IPS-15b (cell line): ENCODE measurements at regions not wholly inside any gene's neighbourhood (a gene's known extent, or its start where the extent isn't known, plus 50 kb on each side); places are given as distances from the start of the nearest gene placed in this dataset.
"Not testable (repeated sequence)": the region's sequence is repeated elsewhere in the genome, so short reads cannot be mapped to it uniquely, and the experiment has no call there.

ENCODE experiments used
- H3K27me3 ChIP-seq: one replicate; pipeline ENCODE4 v1.6.1; 2013; ENCODE audit warnings: low read length; ENCODE audit not compliant: control insufficient read depth, insufficient read depth
- H3K36me3 ChIP-seq: one replicate; pipeline ENCODE4 v1.6.1; 2013; ENCODE audit warnings: low read length; ENCODE audit not compliant: control insufficient read depth, insufficient read depth
- H3K4me1 ChIP-seq: one replicate; pipeline ENCODE4 v1.6.1; 2013; ENCODE audit warnings: mild to moderate bottlenecking, low read length; ENCODE audit not compliant: control insufficient read depth, insufficient read depth
- H3K4me3 ChIP-seq: one replicate; pipeline ENCODE4 v1.5.1; 2013; ENCODE audit warnings: low read depth, low read length
- H3K9ac ChIP-seq: one replicate; pipeline ENCODE4 v1.6.1; 2013; ENCODE audit warnings: low read depth, mild to moderate bottlenecking, low read length
- H3K9me3 ChIP-seq: one replicate; pipeline ENCODE4 v1.6.1; 2013; ENCODE audit warnings: mild to moderate bottlenecking, low read length; ENCODE audit not compliant: control insufficient read depth, insufficient read depth

DNA sequence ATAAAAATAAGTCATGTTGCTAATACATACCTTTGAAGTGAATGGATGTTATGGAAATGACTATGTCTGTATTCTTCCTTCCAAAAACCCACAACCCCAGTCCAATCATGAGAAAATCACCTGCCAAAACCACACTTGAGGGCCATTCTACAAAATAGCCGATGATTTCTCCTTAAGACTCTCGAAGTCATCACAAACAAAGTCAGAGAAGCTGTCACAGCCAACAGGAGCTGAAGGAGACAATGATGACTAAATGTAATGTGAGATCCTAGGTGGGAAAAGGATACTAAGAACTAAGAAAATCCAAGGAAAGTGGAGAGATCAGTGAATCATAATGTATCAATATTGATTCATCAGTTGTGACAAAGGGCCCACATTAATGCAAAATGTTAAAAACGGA, 432.9 kb upstream of the DYNLRB2 start:
- Histone ChIP-seq H3K27me3 (no peaks in the 10 kb centered on the region), H3K9me3 (no peaks in the 10 kb centered on the region)

DNA sequence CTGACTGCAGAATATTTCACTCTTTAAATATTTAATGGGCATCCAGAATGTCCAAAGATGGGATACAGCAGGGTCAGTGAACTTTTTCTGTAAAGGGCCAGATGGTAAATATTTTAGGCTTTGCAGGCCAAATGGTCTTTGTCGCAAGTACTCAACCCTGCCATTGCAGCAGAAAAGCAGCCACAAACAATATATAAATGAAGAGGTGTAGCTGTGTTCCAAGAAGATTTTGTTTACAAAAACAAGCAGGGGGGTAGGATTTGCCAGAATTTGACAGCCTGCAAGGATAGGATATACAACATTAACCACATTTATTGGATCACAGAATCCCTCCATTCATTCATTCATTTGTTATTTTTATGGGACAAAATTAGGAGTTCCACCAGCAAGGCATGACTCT, 435.0 kb upstream of the DYNLRB2 start:
- H3K9ac ChIP-seq: no peak overlapping the region
- H3K4me1 ChIP-seq: no peaks in the 10 kb centered on the region
- no peaks in the 10 kb centered on the region for H3K36me3 ChIP-seq
- H3K4me3 ChIP-seq: no peak overlapping the region
- H3K27me3 ChIP-seq: no peaks in the 10 kb centered on the region
- H3K9me3 ChIP-seq: no peaks in the 10 kb centered on the region

More for the DNA sequence above, 432.9 kb upstream of the DYNLRB2 start:
- Histone ChIP-seq H3K4me3 (no peak overlapping the region), H3K4me1 (no peaks in the 10 kb centered on the region), H3K9ac (no peak overlapping the region), H3K36me3 (no peaks in the 10 kb centered on the region)

DNA sequence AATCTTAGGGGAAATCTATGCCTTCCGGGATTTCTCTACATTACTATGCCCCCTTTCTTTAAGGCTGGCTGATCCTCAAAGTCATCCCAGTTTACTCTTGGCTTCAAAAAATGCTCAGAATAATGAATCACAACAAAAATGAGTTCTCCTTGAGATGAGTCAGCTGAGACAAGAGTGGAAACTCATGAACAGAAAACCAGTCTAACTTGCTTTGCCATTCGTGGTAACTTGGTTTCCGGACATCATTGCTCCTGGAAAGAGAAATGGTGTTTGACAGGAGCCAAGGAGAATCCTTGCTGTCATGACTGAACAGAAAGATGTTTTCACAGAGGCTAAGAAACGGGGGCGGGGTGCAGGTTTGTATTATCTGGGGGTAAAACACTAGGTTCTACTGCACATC, 435.6 kb upstream of the DYNLRB2 start:
- Histone ChIP-seq H3K36me3 (no peaks in the 10 kb centered on the region), H3K4me3 (no peak overlapping the region), H3K27me3 (no peaks in the 10 kb centered on the region), H3K9ac (no peak overlapping the region), H3K4me1 (no peaks in the 10 kb centered on the region), H3K9me3 (no peaks in the 10 kb centered on the region)

DNA sequence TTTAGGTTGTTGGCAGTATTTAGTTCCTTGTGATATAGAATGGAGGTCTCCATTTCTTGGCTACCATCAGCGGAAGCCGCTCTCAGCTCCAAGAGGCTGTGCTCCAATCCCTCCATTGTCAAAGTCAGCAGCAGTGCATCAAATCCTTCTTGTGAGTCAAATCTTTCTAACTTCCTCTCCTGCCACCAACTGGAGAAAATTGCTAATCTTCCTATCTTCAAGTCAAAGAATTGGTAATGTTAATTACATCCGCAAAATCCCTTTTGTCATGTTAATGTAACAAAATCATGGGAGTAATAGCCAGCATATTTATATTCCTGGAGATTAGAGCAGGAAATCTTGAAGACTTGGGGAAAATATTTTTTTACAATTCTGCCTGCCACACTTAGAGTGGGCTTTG, 436.4 kb upstream of the DYNLRB2 start:
- Histone ChIP-seq H3K9ac (no peak overlapping the region), H3K4me1 (no peaks in the 10 kb centered on the region), H3K36me3 (no peaks in the 10 kb centered on the region), H3K4me3 (no peak overlapping the region), H3K27me3 (no peaks in the 10 kb centered on the region), H3K9me3 (no peaks in the 10 kb centered on the region)

DNA sequence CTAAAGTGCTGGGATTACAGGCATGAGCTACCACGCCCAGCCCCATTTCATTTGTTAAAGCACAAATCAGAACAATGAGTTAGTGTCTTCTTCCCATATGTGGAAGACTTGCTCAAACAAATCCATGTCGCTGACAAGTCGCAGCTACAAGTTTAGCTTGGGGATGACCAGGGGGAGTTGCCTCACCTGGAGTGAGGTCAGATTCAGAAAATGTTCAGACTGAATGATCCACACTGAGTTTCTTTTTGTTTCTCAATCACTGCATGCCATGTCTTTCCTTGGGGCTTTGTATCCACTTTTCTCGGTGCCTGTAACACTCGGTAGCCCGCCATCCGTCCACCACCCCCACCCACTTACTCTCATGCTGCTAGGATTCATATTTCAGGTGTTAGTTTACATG, 437.3 kb upstream of the DYNLRB2 start:
- H3K9ac ChIP-seq: no peak overlapping the region
- no peak overlapping the region for H3K4me3 ChIP-seq
- H3K4me1 ChIP-seq: no peaks in the 10 kb centered on the region
- H3K36me3 ChIP-seq: no peaks in the 10 kb centered on the region
- no peaks in the 10 kb centered on the region for H3K27me3 ChIP-seq
- no peaks in the 10 kb centered on the region for H3K9me3 ChIP-seq

DNA sequence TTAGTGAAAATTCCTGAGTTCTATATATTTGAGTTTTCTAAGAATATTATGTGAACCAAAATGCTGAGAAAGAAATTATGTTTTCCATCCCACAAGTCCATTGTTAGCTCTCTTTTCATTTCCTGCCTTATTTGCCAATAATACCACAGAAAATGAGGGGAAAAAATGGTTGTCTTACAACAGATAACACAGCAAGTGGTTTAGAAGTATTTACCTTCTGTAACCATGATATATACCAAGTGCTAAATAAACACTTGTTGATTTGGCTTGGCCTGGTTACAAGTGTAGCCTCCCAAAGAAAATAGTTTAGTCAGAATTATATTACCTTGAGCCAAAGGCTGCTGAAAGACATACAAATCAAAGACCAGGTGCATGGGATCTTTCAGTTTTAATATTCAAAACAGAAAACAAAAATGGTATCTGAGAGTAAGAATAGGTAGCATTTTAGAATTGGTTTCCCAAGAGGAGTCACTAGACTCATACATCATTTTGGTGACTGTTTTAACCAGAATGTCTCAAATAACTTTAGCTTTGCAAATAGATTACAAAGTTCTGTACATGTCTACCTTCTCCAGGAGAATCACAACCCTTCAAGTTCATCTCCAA, 439.8 kb upstream of the DYNLRB2 start:
- Histone ChIP-seq H3K4me3 (no peak overlapping the region), H3K4me1 (no peaks in the 10 kb centered on the region), H3K27me3 (no peaks in the 10 kb centered on the region), H3K36me3 (no peaks in the 10 kb centered on the region), H3K9me3 (no peaks in the 10 kb centered on the region), H3K9ac (no peak overlapping the region)

DNA sequence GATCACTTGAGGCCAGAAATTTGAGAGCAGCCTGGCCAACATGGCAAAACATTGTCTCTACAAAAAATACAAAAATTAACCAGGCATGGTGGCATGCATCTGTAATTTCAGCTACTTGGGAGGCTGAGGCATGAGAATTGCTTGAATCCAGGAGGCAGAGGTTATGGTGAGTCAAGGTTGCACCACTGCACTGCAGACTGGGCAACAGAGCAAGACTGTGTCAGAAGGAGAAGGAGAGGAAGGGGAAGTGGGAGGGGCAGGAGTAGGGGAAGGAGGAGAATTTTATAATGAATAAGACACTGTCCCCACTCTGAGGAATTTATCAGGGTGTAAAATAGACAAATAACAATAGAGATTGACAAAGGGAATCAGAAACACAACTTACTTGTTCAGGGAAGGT, 440.6 kb upstream of the DYNLRB2 start:
- H3K9ac ChIP-seq: no peak overlapping the region
- H3K9me3 ChIP-seq: no peaks in the 10 kb centered on the region
- H3K4me3 ChIP-seq: no peak overlapping the region
- no peaks in the 10 kb centered on the region for H3K27me3 ChIP-seq
- no peaks in the 10 kb centered on the region for H3K36me3 ChIP-seq
- H3K4me1 ChIP-seq: no peaks in the 10 kb centered on the region

DNA sequence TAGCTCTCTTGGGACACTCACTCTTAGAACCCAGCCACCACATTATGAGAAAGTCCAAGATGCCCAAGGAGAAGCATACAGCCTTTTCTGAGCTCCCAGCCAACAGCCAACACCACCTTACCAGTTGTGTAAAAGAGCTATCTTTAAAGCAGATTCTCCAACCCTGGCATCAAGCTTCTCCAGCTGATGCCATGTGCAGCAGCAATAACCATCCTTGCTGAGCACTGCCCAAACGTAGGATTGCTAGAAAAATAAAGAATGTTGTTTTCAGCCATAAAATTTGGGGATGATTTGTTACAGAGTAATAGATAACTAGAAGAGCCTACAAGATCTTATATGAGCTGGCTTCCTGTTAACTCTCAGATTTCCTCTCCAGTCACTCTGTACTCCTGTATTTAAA, 443.7 kb upstream of the DYNLRB2 start:
- Histone ChIP-seq H3K4me1 (no peaks in the 10 kb centered on the region), H3K4me3 (no peak overlapping the region), H3K27me3 (no peaks in the 10 kb centered on the region), H3K9ac (no peak overlapping the region), H3K9me3 (no peaks in the 10 kb centered on the region), H3K36me3 (no peaks in the 10 kb centered on the region)

DNA sequence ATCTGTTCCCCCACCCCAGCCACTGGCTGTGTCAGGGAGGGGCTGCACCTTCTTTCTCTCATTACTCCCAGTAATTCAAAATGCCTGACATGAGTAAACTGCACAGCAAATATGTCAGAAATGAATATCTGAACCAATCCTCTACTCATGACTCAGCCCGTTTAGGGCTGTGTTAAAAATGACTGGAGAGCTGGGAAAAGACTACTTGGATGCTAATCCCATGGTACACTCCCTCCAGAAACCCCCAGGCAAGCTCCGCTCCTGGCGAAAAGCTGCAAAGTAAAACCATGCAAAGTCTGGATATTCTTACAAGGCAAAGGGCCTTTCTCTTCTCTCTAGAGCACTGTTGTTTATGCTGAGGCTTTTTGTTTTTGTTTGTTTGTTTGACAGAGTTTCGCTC, 448.1 kb upstream of the DYNLRB2 start:
- no peak overlapping the region for H3K4me3 ChIP-seq
- no peak overlapping the region for H3K9ac ChIP-seq
- no peaks in the 10 kb centered on the region for H3K36me3 ChIP-seq
- no peaks in the 10 kb centered on the region for H3K9me3 ChIP-seq
- H3K4me1 ChIP-seq: peaks cover 4% of the 10 kb centered on the region
- no peaks in the 10 kb centered on the region for H3K27me3 ChIP-seq

DNA sequence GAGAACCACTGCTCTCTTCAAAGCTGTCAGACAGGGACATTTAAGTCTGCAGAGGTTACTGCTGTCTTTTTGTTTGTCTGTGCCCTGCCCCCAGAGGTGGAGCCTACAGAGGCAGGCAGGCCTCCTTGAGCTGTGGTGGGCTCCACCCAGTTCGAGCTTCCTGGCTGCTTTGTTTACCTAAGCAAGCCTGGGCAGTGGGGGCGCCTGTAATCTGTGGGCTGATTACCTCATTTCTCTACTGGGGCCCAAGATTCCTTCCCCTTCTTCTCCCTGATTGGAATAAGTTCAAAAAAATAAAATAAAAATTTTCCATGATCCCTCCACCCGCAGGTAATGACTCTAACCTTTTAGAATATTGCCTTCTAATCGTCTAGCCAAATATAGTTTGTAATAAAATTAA, 449.3 kb upstream of the DYNLRB2 start:
- H3K4me1 ChIP-seq, H3K36me3 ChIP-seq, H3K9ac ChIP-seq, H3K27me3 ChIP-seq, H3K9me3 ChIP-seq, H3K4me3 ChIP-seq: not testable (repeated sequence)

DNA sequence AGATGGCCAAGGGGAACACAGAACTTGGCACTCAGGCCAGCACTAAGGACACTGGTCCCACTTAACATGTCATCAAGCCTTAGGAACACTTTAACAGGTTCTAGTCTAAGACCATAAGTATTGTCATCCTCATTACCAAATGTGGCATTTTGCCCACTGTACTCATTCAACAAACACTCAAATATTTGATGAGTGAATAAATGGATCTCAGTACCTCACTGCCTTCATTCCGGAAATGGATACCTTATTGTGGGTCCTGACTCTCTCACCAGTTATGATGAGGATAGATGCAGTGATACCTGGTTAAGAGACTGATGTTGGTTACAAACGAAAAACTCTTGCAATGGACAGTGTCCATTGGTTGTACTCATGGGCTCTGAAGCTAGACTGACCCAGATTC, 455.2 kb upstream of the DYNLRB2 start:
- Histone ChIP-seq H3K36me3 (no peaks in the 10 kb centered on the region), H3K27me3 (no peaks in the 10 kb centered on the region), H3K4me1 (no peaks in the 10 kb centered on the region), H3K9me3 (no peaks in the 10 kb centered on the region), H3K4me3 (no peak overlapping the region), H3K9ac (no peak overlapping the region)

DNA sequence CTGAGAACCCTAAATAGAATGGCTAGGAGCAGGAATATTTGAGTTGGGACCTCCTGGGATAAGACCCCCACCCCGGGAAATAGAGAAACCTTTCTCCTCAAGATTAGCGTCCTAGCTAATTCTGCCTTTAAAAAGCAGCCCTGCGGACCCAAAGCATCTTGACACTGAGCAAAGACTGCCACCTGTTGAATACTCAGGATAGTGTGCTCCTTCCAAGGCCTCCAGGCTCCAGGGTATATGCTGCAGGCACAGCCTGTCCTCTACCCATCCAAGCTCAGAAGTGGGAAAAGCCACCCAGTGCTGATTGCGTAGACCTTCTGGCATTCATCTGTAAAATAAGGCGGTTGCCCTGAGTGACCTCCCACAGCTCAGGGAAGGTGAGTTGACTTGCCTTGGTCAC, 456.2 kb upstream of the DYNLRB2 start:
- H3K4me1 ChIP-seq: no peaks in the 10 kb centered on the region
- H3K9me3 ChIP-seq: no peaks in the 10 kb centered on the region
- no peak overlapping the region for H3K9ac ChIP-seq
- H3K4me3 ChIP-seq: no peak overlapping the region
- H3K36me3 ChIP-seq: no peaks in the 10 kb centered on the region
- no peaks in the 10 kb centered on the region for H3K27me3 ChIP-seq

DNA sequence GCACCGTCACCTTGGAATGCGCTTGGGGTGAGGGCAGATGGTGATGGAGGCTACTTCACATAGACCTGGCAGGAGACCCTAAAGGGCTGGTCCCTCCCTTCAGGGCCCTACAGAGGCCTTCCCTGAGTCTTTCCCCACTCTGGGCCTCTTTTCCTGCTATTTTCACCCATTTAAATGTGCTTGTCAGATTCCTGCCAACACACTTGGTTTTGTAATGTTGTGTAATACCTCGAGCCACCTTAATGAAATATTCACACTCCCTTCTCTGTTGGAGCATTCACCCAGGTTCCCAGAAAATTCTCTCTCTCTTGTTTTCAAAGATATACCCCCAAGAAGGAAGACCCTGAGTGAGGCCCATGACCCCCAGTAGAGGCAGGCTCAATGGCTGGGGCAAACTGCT, 456.6 kb upstream of the DYNLRB2 start:
- no peaks in the 10 kb centered on the region for H3K27me3 ChIP-seq

More for the DNA sequence above, 456.6 kb upstream of the DYNLRB2 start:
- Histone ChIP-seq H3K4me3 (no peak overlapping the region), H3K9ac (no peak overlapping the region), H3K9me3 (no peaks in the 10 kb centered on the region), H3K4me1 (no peaks in the 10 kb centered on the region), H3K36me3 (no peaks in the 10 kb centered on the region)
